ENCODE measurements at regions not wholly inside any gene's neighbourhood (a gene's known extent, or its start where the extent isn't known, plus 50 kb on each side); places are given as distances from the start of the nearest gene placed in this dataset.

DNA sequence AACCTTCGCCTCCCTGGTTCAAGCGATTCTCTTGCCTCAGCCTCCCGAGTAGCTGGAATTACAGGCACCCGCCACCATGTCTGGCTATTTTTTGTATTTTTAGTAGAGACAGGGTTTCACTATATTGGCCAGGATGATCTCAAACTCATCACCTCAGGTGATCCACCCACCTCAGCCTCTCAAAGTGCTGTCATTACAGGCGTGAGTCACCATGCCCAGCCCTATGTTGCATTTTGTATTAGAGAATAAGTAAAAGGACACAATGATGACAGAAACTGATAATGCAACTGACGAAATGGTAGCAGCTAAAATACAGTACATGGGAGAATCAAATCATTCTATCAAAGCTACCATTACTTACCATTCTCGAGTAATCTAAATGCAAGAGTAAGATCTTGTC lies 276.7 kb downstream of the DSEL start:
- TF ChIP-seq, protein P1, sequence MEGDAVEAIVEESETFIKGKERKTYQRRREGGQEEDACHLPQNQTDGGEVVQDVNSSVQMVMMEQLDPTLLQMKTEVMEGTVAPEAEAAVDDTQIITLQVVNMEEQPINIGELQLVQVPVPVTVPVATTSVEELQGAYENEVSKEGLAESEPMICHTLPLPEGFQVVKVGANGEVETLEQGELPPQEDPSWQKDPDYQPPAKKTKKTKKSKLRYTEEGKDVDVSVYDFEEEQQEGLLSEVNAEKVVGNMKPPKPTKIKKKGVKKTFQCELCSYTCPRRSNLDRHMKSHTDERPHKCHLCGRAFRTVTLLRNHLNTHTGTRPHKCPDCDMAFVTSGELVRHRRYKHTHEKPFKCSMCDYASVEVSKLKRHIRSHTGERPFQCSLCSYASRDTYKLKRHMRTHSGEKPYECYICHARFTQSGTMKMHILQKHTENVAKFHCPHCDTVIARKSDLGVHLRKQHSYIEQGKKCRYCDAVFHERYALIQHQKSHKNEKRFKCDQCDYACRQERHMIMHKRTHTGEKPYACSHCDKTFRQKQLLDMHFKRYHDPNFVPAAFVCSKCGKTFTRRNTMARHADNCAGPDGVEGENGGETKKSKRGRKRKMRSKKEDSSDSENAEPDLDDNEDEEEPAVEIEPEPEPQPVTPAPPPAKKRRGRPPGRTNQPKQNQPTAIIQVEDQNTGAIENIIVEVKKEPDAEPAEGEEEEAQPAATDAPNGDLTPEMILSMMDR (IDR thresholded peaks at IDR 0.05; ENCODE audit: poor library complexity), result no peak
- TF ChIP-seq EZH2 (IDR thresholded peaks at IDR 0.05; ENCODE audit: borderline replicate concordance) (no peak), EZH2phosphoT487 (IDR thresholded peaks at IDR 0.05; ENCODE audit: low read depth, severe bottlenecking, unreplicated experiment) (no peak)

Data from hepatocyte (in vitro differentiated cells).